Calu3 (cell line): ENCODE measurements at regions not wholly inside any gene's neighbourhood (a gene's known extent, or its start where the extent isn't known, plus 50 kb on each side); places are given as distances from the start of the nearest gene placed in this dataset.

ENCODE experiments used
- BruUV-seq: library from RNA; stranded (reverse); fragments of 400-500 nt; replicated peaks from 2 replicates; lab custom pipeline; 2021; lab: Mats Ljungman, UMichigan
- CTCF ChIA-PET: fragments of 300-600 bp; sonication (Branson Sonifier 250); formaldehyde crosslinking; loops from one replicate; lab custom pipeline; 2022; ENCODE audit warnings: antibody characterized with exemption; lab: Charles Lee
- DNase-seq: peaks from one replicate; pipeline ENCODE4 v3.0.0; 2022
- H3K27ac Mint-ChIP-seq: one replicate; pipeline ENCODE4 v1.8.0; 2022; ENCODE audit warnings: mixed read lengths; ENCODE audit not compliant: unreplicated experiment
- H3K27me3 Mint-ChIP-seq: one replicate; pipeline ENCODE4 v1.8.0; 2022; ENCODE audit warnings: mixed read lengths; ENCODE audit not compliant: unreplicated experiment
- H3K36me3 Mint-ChIP-seq: one replicate; pipeline ENCODE4 v1.8.0; 2022; ENCODE audit warnings: mild to moderate bottlenecking, moderate library complexity, mixed read lengths; ENCODE audit not compliant: insufficient read depth, unreplicated experiment
- H3K4me1 Mint-ChIP-seq: one replicate; pipeline ENCODE4 v1.8.0; 2022; ENCODE audit warnings: mild to moderate bottlenecking, low read depth, mixed read lengths; ENCODE audit not compliant: unreplicated experiment
- H3K4me3 Mint-ChIP-seq: one replicate; pipeline ENCODE4 v1.8.0; 2022; ENCODE audit warnings: mild to moderate bottlenecking, low read depth, moderate library complexity, mixed read lengths; ENCODE audit not compliant: unreplicated experiment
- H3K9me3 Mint-ChIP-seq: one replicate; pipeline ENCODE4 v1.8.0; 2022; ENCODE audit warnings: low read depth, mixed read lengths; ENCODE audit not compliant: unreplicated experiment
- intact Hi-C: fragments of 100-400 bp; cut with micrococcal nuclease; formaldehyde crosslinking; loops from one replicate; pipeline ENCODE4 v1.10.0; 2022; ENCODE audit not compliant: unreplicated experiment
- TF ChIP-seq, protein P1 (sequence below): fragments of 200-600 bp; IDR thresholded peaks from one replicate; pipeline ENCODE4 v1.8.0; 2022; ENCODE audit warnings: antibody characterized with exemption; ENCODE audit not compliant: unreplicated experiment

DNA sequence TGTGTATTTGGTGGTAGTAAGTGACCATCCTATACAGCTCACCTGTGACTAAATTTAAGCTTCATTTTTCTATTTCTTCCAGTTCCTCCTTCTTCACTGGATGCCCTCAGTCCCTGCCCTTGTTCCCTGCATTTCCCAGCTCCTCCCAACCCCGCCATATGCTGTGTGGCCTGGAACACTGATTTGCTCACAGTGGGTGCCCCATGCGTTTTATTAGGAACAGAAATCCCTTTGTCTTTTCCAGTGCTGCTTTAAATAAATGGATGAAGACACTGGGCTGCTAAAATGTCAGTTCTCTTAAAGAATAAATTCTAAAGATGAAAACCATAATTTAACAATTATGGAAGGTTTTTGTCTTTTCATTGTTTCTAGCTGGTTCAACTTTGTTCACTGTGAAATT is 477.3 kb downstream of the DCDC2C start:
- no peaks in the 10 kb centered on the region for H3K27me3 Mint-ChIP-seq
- no peaks in the 10 kb centered on the region for H3K36me3 Mint-ChIP-seq
- CTCF ChIA-PET, result no interaction called here

DNA sequence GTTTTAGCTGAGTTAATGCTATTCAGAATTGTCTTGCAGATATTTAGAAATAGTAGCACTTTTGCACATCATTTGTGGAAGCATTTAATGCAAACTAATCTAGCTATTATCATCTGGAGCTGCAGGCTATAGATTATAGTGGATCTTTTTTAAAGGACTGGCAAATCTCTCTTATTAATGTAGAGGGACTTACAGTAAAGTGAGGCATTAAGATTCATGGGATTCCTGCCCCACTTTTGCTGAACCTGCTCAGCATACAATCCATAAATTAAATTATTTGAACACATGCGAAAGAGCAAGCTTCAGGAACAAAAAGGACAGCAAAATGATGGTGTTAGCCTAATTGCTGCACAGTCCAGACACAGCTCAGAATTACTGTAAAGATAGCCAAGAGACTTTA is 477.7 kb downstream of the DCDC2C start:
- H3K9me3 Mint-ChIP-seq, result peaks cover 17% of the 10 kb centered on the region
- H3K27me3 Mint-ChIP-seq, result no peaks in the 10 kb centered on the region
- intact Hi-C loops, result no loop called here
- CTCF ChIA-PET, result no interaction called here
- no peak overlapping the region for H3K27ac Mint-ChIP-seq
- TF ChIP-seq, protein P1, sequence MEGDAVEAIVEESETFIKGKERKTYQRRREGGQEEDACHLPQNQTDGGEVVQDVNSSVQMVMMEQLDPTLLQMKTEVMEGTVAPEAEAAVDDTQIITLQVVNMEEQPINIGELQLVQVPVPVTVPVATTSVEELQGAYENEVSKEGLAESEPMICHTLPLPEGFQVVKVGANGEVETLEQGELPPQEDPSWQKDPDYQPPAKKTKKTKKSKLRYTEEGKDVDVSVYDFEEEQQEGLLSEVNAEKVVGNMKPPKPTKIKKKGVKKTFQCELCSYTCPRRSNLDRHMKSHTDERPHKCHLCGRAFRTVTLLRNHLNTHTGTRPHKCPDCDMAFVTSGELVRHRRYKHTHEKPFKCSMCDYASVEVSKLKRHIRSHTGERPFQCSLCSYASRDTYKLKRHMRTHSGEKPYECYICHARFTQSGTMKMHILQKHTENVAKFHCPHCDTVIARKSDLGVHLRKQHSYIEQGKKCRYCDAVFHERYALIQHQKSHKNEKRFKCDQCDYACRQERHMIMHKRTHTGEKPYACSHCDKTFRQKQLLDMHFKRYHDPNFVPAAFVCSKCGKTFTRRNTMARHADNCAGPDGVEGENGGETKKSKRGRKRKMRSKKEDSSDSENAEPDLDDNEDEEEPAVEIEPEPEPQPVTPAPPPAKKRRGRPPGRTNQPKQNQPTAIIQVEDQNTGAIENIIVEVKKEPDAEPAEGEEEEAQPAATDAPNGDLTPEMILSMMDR, result no peak
- H3K4me1 Mint-ChIP-seq, result no peaks in the 10 kb centered on the region
- no peak for DNase-seq
- no peak overlapping the region for H3K4me3 Mint-ChIP-seq
- no TSS peak for BruUV-seq
- no peaks in the 10 kb centered on the region for H3K36me3 Mint-ChIP-seq

More for the DNA sequence above, 477.3 kb downstream of the DCDC2C start:
- TF ChIP-seq, protein P1, result no peak
- intact Hi-C loops, result no loop called here
- BruUV-seq, result no TSS peak
- peaks cover 19% of the 10 kb centered on the region for H3K9me3 Mint-ChIP-seq
- H3K4me1 Mint-ChIP-seq, result no peaks in the 10 kb centered on the region
- DNase-seq, result no peak
- H3K4me3 Mint-ChIP-seq, result no peak overlapping the region
- H3K27ac Mint-ChIP-seq, result no peak overlapping the region

DNA sequence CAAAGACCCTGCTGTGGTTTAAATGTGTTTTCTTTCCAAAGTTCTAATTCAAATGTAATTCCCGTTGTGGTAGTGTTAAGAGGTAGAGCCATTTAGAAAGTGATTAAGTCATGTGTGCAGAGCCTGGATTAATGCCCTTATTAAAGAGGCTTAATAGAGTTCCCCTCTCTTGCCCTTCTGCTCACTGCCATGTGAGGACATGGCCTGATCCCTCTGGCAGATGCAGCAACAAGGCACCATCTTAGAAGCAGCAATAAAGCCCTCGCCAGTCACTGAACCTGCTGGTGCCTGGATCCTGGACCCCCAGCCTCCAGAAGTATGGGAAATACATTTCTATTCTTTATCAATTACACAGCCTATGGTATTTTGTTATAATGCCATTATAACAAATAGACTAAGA is 485.2 kb downstream of the DCDC2C start:
- no peak for DNase-seq
- CTCF ChIA-PET, result no interaction called here
- Mint-ChIP-seq H3K9me3 (peaks cover 17% of the 10 kb centered on the region), H3K27ac (no peak overlapping the region), H3K4me1 (no peaks in the 10 kb centered on the region), H3K27me3 (no peaks in the 10 kb centered on the region), H3K4me3 (no peak overlapping the region), H3K36me3 (no peaks in the 10 kb centered on the region)
- TF ChIP-seq, protein P1, result no peak
- no TSS peak for BruUV-seq
- intact Hi-C loops, result no loop called here

DNA sequence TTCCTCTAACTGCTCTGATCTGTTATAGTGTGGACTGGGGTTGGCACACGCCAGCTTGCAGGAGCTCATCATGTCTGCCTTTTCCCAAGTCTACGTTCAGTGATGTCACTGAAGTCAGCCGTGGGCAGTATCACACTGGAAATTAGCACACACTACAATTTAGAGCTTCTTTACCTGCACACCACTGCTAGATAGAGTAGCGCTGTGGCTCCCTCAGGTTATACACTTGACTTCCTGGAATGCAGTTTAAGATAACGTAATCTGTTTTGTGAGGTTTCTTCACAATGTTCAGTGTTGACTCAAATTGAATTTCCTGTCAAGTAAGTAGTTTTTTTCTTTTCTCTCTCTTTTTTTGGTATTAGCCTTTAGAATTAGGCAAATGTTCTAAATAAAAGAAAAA is 487.2 kb downstream of the DCDC2C start:
- BruUV-seq, result no TSS peak
- no peak overlapping the region for H3K27ac Mint-ChIP-seq
- no peaks in the 10 kb centered on the region for H3K27me3 Mint-ChIP-seq

More for the DNA sequence above, 487.2 kb downstream of the DCDC2C start:
- DNase-seq, result no peak
- CTCF ChIA-PET, result no interaction called here
- H3K36me3 Mint-ChIP-seq, result no peaks in the 10 kb centered on the region
- intact Hi-C loops, result no loop called here
- H3K9me3 Mint-ChIP-seq, result peaks cover 20% of the 10 kb centered on the region
- H3K4me3 Mint-ChIP-seq, result no peak overlapping the region
- TF ChIP-seq, protein P1, result no peak
- no peaks in the 10 kb centered on the region for H3K4me1 Mint-ChIP-seq
